Mucosa of descending colon (tissue), 3 donors: ENCODE measurements at regions not wholly inside any gene's neighbourhood (a gene's known extent, or its start where the extent isn't known, plus 50 kb on each side); places are given as distances from the start of the nearest gene placed in this dataset.

Source experiments
- ATAC-seq: fragments of 200-7000 bp; cut with Tn5 transposase; one replicate; pipeline ENCODE4 v1.9.1; 2020; ENCODE audit warnings: mild to moderate bottlenecking, moderate library complexity
- DNase-seq, 3 donors: peaks; one replicate each; pipeline ENCODE4 v3.0.0-alpha.2; 2020
- H3K36me3 ChIP-seq: fragments of 200-600 bp; one replicate; pipeline ENCODE4 v1.8.0; 2021; ENCODE audit warnings: low read depth, mild to moderate bottlenecking
- H3K4me1 ChIP-seq: fragments of 200-600 bp; one replicate; pipeline ENCODE4 v1.8.0; 2021; ENCODE audit warnings: low read depth, mild to moderate bottlenecking
- H3K4me3 ChIP-seq: fragments of 200-600 bp; one replicate; pipeline ENCODE4 v1.8.0; 2021; ENCODE audit warnings: mild to moderate bottlenecking
- H3K9me3 ChIP-seq: fragments of 200-600 bp; one replicate; pipeline ENCODE4 v1.8.0; 2021; ENCODE audit warnings: mild to moderate bottlenecking
- CTCF ChIP-seq: fragments of 200-600 bp; IDR thresholded peaks from one replicate; pipeline ENCODE4 v1.8.0; 2022; ENCODE audit warnings: antibody characterized with exemption, mild to moderate bottlenecking
- intact Hi-C, 2 donors: fragments of 100-400 bp; cut with DNase I in 1 of 2; cut with micrococcal nuclease in 1 of 2; formaldehyde crosslinking; loops; one replicate each; pipeline versions ENCODE4 v1.11.0 to v1.11.1; 2022; cut with DNase I, micrococcal nuclease
- donor health status: DM: no; HTN: no; CAD: no; lungs with moderate emphysema.
- donor health status: DM: no; HTN: no; CAD: no.
- donor health status: DM: no; HTN: yes; CAD: no.

GRCh38 chr14:101383737-101384338 lies 177.5 kb upstream of the DIO3 start:
- ATAC-seq, result no peak
- intact Hi-C loops, result no loop called here

GRCh38 chr14:101394374-101394773 lies 166.9 kb upstream of the DIO3 start:
- ATAC-seq, result no peak
- no peak for DNase-seq
- intact Hi-C loops, result no loop called here
- TF ChIP-seq CTCF, result no peak
- no peaks in the 10 kb centered on the region for H3K9me3 ChIP-seq
- H3K36me3 ChIP-seq, result no peaks in the 10 kb centered on the region
- H3K4me1 ChIP-seq, result no peaks in the 10 kb centered on the region
- H3K4me3 ChIP-seq, result no peak overlapping the region

More at GRCh38 chr14:101383737-101384338, 177.5 kb upstream of the DIO3 start:
- Histone ChIP-seq H3K4me3 (no peak overlapping the region), H3K4me1 (no peaks in the 10 kb centered on the region), H3K9me3 (peaks cover 9% of the 10 kb centered on the region), H3K36me3 (no peaks in the 10 kb centered on the region)
- no peak for DNase-seq
- no peak for TF ChIP-seq CTCF

- intact Hi-C loops, result no loop called here
- H3K9me3 ChIP-seq, result no peaks in the 10 kb centered on the region
- no peak overlapping the region for H3K4me3 ChIP-seq
- no peak for DNase-seq
- no peaks in the 10 kb centered on the region for H3K4me1 ChIP-seq
- H3K36me3 ChIP-seq, result no peaks in the 10 kb centered on the region
- TF ChIP-seq CTCF, result no peak
- ATAC-seq, result no peak
Measured at GRCh38 chr14:101395779-101396178, 165.5 kb upstream of the DIO3 start.

GRCh38 chr14:101397206-101397605 lies 164.1 kb upstream of the DIO3 start:
- Histone ChIP-seq H3K4me3 (no peak overlapping the region), H3K9me3 (no peaks in the 10 kb centered on the region), H3K4me1 (no peaks in the 10 kb centered on the region), H3K36me3 (no peaks in the 10 kb centered on the region)
- ATAC-seq (no peak), DNase-seq (no peak)
- intact Hi-C loops, result no loop called here
- TF ChIP-seq CTCF, result no peak

- DNase-seq (no peak), ATAC-seq (no peak)
- no peaks in the 10 kb centered on the region for H3K4me1 ChIP-seq
- H3K36me3 ChIP-seq, result no peaks in the 10 kb centered on the region
- H3K4me3 ChIP-seq, result no peak overlapping the region
- intact Hi-C loops, result no loop called here
- no peaks in the 10 kb centered on the region for H3K9me3 ChIP-seq
- no peak for TF ChIP-seq CTCF
Measured at GRCh38 chr14:101398011-101398410, 163.3 kb upstream of the DIO3 start.
